Midbrain (tissue), 1 donor: ENCODE measurements at regions not wholly inside any gene's neighbourhood (a gene's known extent, or its start where the extent isn't known, plus 50 kb on each side); places are given as distances from the start of the nearest gene placed in this dataset.

ENCODE experiments used
- DNase-seq: peaks from one replicate; lab custom pipeline; 2025; lab: John Stamatoyannopoulos, UW

DNA sequence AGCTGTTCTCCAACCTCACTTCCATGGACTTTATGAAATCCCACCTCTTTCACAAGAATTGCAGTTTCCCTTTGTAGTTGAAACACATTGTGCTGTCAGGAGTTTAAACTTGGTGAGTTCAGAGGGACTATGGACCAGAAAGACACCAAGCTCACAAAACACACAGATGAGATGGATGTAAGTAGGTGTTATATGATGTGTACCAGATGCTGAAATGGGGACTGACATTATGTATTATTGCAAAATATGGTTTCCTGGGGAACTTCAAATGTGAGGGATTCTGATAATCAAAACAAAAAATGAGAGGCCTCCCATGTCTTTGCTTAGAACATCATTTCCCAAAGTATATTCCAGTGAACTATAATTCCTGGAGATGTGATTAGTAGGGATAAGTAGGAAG is 401.1 kb upstream of the ARID1B start:
- no peak for DNase-seq

DNA sequence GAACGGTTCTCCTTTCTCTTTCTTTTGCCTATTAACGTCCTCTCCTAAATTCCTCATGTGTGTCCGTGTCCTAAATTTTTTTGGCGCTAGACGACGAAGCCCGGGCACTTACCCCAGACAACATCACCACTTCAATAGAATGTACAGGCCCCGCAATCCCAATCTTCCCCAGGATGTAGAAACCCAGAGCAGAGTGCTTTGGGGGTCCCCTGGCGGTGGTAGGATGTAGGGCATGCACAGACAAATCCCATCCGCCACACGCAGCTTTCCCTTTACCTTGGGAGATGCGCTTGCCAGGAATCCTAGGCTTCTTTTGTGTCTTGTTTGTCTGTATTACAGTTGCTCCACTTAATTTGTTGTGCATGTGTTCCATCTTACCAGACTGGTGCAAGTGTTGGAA is 417.3 kb upstream of the ARID1B start:
- DNase-seq, result no peak

- no peak for DNase-seq
These were observed 424.3 kb upstream of the ARID1B start for GRCh38 chr6:156352861-156353260.

DNA sequence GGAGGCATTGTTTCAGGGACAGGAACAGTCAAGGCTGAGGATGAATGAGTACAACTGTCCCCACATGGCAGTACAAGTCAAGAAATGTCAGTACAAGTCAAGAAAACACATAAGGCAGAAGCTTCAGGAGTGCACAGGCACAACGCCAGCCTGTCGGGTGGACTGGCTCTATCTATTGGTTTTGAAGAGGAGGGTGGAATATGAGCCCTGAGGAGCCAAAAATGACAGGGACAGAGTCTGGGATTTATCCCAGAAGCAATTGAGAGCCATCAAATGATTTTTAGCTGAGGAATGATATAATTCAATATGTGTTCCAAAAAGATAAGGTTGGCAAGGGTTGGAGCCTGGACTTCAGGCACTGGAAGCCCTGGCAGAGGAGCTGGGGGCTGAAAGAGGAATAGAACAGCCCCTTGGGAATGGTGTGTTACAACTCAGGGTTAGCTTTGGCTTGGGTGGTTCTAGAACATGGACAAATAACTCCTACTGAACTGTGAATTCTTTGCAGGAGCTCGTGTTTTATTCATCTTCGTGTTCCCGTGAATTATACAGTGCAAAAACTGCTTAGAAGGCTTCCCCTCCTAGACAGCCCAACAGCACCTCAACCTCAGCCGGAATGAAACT is 425.7 kb upstream of the ARID1B start:
- no peak for DNase-seq

GRCh38 chr6:156350337-156350736 is 426.8 kb upstream of the ARID1B start:
- no peak for DNase-seq

DNA sequence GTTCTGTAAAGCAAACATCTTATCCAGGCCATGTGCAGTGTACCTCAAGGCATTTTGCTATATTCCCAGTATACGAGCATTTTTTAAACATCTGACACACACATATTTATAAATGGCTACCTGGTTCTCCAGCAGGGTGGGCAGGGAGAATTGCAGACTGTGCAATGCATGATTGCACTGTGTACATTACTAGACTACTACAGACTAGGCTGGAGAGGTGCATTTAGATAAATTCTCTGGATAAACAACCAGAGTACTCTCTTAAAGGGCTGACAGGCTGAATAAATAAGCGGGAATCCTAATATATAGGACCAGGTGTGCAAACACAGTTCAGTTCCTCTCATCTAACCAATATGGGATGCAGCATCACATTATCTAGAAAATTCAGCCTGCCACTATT is 428.3 kb upstream of the ARID1B start:
- DNase-seq, result no peak

GRCh38 chr6:156348424-156348823 is 428.8 kb upstream of the ARID1B start:
- no peak for DNase-seq

DNA sequence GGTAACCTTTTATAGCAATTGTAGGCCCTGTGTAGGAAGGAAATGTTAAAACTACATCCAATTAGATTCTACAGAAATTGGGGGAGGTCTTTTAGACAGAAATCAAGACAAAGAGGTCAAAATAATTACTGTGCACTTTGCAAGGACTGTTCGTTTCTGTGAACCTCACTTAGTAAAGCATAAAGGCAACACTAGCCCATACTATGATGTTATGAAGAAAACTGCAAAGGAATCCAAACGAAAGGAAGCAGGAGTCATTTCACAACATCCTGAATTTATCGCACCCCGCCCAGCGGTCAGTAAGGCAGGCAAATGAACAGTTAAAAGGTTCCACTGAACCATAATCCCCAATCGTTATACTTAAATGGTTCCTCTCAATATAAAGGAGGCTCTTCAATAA is 429.5 kb upstream of the ARID1B start:
- no peak for DNase-seq

- no peak for DNase-seq
These were observed 429.9 kb upstream of the ARID1B start for GRCh38 chr6:156347246-156347645.

DNA sequence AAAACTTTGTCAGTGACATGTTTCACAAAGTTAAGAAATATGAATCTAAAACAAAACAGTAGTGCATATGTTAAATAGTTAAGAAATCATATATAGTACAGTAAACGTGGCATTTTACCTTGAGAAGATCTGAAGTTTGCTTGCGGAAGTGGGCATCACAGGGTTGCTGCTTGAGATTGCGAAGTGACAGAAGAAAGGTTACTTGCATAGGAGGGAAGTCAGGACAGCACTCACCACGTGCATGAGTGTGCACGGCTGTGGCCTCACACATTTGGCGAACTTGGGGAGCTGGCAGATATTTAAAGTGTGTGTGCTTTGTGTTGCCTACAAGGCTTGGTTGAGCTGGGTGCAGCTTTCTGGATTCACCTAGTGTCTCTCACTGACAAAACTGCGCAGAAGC is 431.5 kb upstream of the ARID1B start:
- no peak for DNase-seq

- no peak for DNase-seq
These were observed 432.7 kb upstream of the ARID1B start for GRCh38 chr6:156344491-156344890.

GRCh38 chr6:156337801-156338200 is 439.4 kb upstream of the ARID1B start:
- no peak for DNase-seq

GRCh38 chr6:156336733-156337132 is 440.4 kb upstream of the ARID1B start:
- no peak for DNase-seq

- DNase-seq, result no peak
These were observed 441.1 kb upstream of the ARID1B start for GRCh38 chr6:156336089-156336488.

DNA sequence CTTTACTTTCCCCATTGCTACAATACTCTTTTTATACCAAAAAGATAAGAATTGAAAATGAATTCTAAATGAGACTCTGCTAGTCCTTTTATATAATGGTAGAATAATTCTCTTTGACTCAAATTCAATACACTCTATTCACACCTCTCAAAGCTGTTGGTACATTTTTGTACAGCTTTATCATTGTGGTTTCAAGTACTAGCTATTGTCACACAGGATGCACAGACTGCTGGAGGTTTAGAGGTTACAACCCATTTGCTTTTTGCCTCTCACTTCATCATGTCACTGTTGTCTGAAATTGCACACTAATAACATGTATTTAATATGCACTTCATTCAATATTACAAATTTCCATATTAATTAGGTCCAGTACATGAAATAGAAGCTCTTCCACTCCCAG is 442.2 kb upstream of the ARID1B start:
- DNase-seq, result no peak

DNA sequence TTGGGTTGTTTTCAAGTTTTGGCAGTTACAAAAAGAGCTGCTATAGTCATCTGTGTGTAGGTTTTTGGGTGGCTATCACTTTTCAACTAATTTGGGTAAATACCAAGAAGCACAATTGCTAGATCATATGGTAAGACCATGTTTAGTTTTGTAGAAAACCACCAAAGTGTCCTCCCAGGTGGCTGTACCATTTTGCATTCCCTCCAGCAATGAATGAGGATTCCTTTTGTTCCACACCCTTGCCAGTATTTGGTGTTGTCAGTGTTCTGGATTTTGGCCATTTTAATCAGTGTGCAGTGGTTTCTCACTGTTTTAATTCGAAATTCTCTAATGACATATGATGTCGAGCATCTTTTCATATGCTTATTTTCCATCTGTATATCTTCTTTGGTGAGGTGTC is 457.5 kb upstream of the ARID1B start:
- no peak for DNase-seq

DNA sequence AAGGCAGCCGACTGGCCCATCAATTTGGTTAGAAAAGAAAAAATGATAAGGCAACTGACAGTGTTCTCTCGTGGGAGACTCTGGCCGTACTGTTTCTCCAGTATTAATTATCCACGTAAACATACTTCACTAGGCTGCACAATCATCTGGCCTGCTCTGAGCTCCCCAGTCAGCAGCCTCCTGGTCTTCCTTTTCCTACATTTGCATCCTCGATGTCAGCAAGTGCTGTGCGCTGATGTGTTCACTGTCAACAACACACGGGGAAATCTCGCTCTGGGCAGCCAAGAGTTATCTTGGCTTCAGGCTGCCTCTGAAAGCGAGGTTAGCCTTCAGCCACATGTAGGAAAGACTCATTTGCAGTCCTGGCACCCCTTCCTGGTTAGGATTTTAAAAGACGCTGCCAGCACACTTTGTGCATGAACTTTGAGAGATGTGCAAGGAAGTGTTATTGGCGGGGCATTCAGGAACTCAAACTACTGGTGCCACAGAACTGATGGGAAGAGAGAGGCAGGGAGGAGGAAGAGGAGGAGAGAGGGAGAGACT is 460.5 kb upstream of the ARID1B start:
- no peak for DNase-seq

GRCh38 chr6:156315146-156315545 is 462.0 kb upstream of the ARID1B start:
- no peak for DNase-seq

DNA sequence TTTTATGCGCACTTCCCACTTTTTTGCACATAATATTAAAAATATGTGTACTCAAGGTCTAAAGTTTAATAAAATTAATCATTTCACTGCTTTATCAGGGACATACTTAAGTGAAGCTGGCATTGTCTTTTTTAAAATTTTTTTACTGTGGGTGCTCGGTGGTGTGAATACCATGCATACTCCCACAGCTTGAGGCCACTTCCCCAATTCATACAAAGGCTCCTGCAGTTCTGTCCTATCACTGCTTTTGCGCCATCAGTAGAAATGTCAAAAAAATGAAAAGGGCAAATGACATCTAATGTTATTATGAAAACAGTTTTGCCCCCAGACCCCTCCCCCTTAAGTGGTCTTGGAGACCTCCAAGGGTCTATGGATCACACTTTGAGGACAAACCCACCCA is 464.1 kb upstream of the ARID1B start:
- no peak for DNase-seq

DNA sequence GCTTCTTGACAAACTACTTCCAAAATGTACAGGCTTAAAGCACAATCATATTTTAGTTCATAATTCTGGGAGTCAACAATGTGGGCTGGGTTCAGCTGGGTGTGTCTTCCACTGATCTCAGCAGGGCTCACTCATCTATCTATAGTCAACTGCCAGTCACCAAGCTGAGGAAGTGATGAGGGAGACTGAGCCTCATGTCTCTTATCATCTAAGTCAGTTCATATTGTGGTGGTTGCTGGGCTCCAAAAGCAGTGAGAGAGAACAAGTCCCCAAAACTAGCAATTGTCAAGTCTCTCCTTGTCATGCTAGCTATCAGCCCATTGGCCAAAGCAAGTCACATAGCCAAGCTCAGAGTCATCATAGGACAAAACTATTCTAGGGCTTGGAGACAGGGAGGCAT is 465.9 kb upstream of the ARID1B start:
- no peak for DNase-seq

- no peak for DNase-seq
These were observed 466.5 kb upstream of the ARID1B start for GRCh38 chr6:156310701-156311100.

- no peak for DNase-seq
These were observed 468.2 kb upstream of the ARID1B start for GRCh38 chr6:156309017-156309416.

DNA sequence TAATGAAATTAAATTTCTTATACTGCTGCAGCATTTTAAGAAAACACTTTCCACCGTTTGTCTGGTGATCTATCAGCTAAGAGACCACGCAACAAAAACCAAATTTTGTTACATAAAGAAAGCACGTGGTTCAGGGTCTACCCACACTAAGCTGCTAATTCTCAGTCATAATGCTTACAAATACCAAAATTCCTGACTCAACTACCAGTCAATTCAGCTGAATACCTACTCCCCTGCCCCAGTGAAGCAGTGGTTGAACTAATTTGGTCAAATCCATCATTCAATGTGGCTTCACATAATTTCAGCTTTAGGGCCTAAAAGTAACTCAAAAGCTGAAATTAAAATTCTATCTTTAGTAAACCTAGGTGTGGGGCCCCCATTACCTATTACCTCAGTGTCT is 468.6 kb upstream of the ARID1B start:
- no peak for DNase-seq

- DNase-seq, result no peak
These were observed 470.6 kb upstream of the ARID1B start for GRCh38 chr6:156306531-156306930.
